ENCODE measurements at regions not wholly inside any gene's neighbourhood (a gene's known extent, or its start where the extent isn't known, plus 50 kb on each side); places are given as distances from the start of the nearest gene placed in this dataset.

GRCh38 chr4:10982305-10982704 lies 297.7 kb upstream of the CLNK start:
- peak; percentile 82 for FAIRE-seq
- no peak overlapping the region for H3K9ac ChIP-seq (replicated peaks in 1 of 4; ENCODE audit: extremely low read depth in 1 of 4, low read depth in 3 of 4, low read length in 3 of 4)
- H4K5ac ChIP-seq (ENCODE audit: insufficient read length, low read depth, low read length): no peak overlapping the region
- no peaks in the 10 kb centered on the region for H3K9me3 ChIP-seq (ENCODE audit: insufficient read depth in 2 of 2, low read depth in 1 of 2, low read length in 1 of 2)
- peak in 1 of 2 experiments; percentile 51 for DNase-seq (ENCODE audit: low read depth in 1 of 2, low spot score in 2 of 2)
- H3K36me3 ChIP-seq (ENCODE audit: control insufficient read depth in 2 of 4, insufficient read depth in 4 of 4, low read length in 3 of 4): no peaks in the 10 kb centered on the region
- no peak overlapping the region for H3K23ac ChIP-seq (ENCODE audit: insufficient read length)
- ChIA-PET CTCF (ENCODE audit: partially characterized antibody) (interaction anchor here (1.6 kb wide), 1 partner anchor 38 kb away, joined by 4 read pairs; no protein-coding TSS in a partner anchor), POLR2A (ENCODE audit: partially characterized antibody) (interaction anchor here (0.7 kb wide), 1 partner anchor 879 kb away, joined by 3 read pairs; no protein-coding TSS in a partner anchor)
- no peak overlapping the region for H3K18ac ChIP-seq (ENCODE audit: extremely low read depth, low read length)
- no peak overlapping the region for H2BK120ac ChIP-seq (replicated peaks; ENCODE audit: low read depth, low read length)
- H3K14ac ChIP-seq (ENCODE audit: insufficient read length): no peak overlapping the region
- H2BK20ac ChIP-seq (ENCODE audit: low read length): no peak overlapping the region
- no peak overlapping the region for H2AFZ ChIP-seq (ENCODE audit: low read length)
- H4K91ac ChIP-seq (replicated peaks; ENCODE audit: insufficient read length, low read length): no peak overlapping the region
- no peaks in the 10 kb centered on the region for H3K79me1 ChIP-seq (ENCODE audit: low read depth, low read length)
- no peaks in the 10 kb centered on the region for H4K20me1 ChIP-seq (replicated peaks in 1 of 2; ENCODE audit: control insufficient read depth in 1 of 2, insufficient read depth in 2 of 2, low read length in 2 of 2)
- H2BK5ac ChIP-seq (ENCODE audit: low read depth, low read length): peak overlapping the region; percentile 76; the same call in 1 of the 2 replicates
- peaks cover 3 to 25% (median 20%) of the 10 kb centered on the region in 4 experiments for H3K27me3 ChIP-seq (replicated peaks in 1 of 4; ENCODE audit: control insufficient read depth in 3 of 4, extremely low read depth in 1 of 4, insufficient read depth in 3 of 4, low read length in 3 of 4)
- H2AK5ac ChIP-seq (ENCODE audit: low read depth, low read length): no peak overlapping the region
- H3K79me2 ChIP-seq (ENCODE audit: control insufficient read depth in 1 of 2, insufficient read depth in 2 of 2, low read length in 2 of 2): no peaks in the 10 kb centered on the region
- H3K4me3 ChIP-seq (ENCODE audit: extremely low read depth in 1 of 4, insufficient read depth in 2 of 4, low read depth in 3 of 4, low read length in 4 of 4): no peak overlapping the region; a peak in 1 of 8 replicates
- H3K4me1 ChIP-seq (replicated peaks in 1 of 4; ENCODE audit: control insufficient read depth in 3 of 4, insufficient read depth in 4 of 4, low read length in 3 of 4): peaks cover 3 to 11% (median 8%) of the 10 kb centered on the region in 4 experiments
- peak overlapping the region; percentile 23 to 70; a peak in 2 of 4 replicates for H3K4me2 ChIP-seq (ENCODE audit: insufficient read depth in 1 of 2, low read depth in 2 of 2, low read length in 2 of 2)
- H3K56ac ChIP-seq (replicated peaks; ENCODE audit: insufficient read length, low read depth, low read length): no peak overlapping the region
- no peak overlapping the region for H3K27ac ChIP-seq (ENCODE audit: low read depth, low read length)
- WGBS, 2 experiments (ENCODE audit: extremely low coverage in 1 of 2, insufficient coverage in 1 of 2, insufficient read length in 1 of 2, insufficient replicate concordance in 2 of 2, low coverage in 1 of 2, low lambda C conversion rate in 2 of 2, missing lambda C conversion rate in 1 of 2): 8% methylated on average over 2 of the region's 2 CpGs; no CpG with 5 or more reads in 1 of the 2 experiments
- H3K4ac ChIP-seq (replicated peaks; ENCODE audit: insufficient read length, low read depth, low read length): no peak overlapping the region
- no peak overlapping the region for H4K8ac ChIP-seq (ENCODE audit: extremely low read depth, insufficient read depth, low read length)
- H2BK12ac ChIP-seq (ENCODE audit: low read depth, low read length): no peak overlapping the region
- no peaks in the 10 kb centered on the region; the same call in 1 of the 2 replicates for H3K23me2 ChIP-seq (ENCODE audit: low read depth, low read length)
- no peak overlapping the region for H2BK15ac ChIP-seq (ENCODE audit: low read length)
- no peak for TF ChIP-seq RAD21 (IDR thresholded peaks at IDR 0.05 in 1 of 2, conservative IDR thresholded peaks at IDR 0.05 in 1 of 2; ENCODE audit: low read depth in 2 of 2, low read length in 2 of 2)
- TF ChIP-seq JUND (IDR thresholded peaks at IDR 0.05; ENCODE audit: low read length): no peak
- TF ChIP-seq, protein P1, sequence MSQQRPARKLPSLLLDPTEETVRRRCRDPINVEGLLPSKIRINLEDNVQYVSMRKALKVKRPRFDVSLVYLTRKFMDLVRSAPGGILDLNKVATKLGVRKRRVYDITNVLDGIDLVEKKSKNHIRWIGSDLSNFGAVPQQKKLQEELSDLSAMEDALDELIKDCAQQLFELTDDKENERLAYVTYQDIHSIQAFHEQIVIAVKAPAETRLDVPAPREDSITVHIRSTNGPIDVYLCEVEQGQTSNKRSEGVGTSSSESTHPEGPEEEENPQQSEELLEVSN (IDR thresholded peaks at IDR 0.05): peak; percentile 58; the same call in 1 of the 2 replicates
- no peak for TF ChIP-seq CBX8 (IDR thresholded peaks at IDR 0.05; ENCODE audit: borderline replicate concordance, low read depth, low read length)
- TF ChIP-seq TAF7 (optimal IDR thresholded peaks at IDR 0.05; ENCODE audit: borderline replicate concordance, low read depth, low read length): no peak
- TF ChIP-seq MAX (IDR thresholded peaks at IDR 0.05): peak; percentile 86
- peak in 1 of 2 experiments; percentile 24; a peak in 1 of 4 replicates for TF ChIP-seq HDAC2 (IDR thresholded peaks at IDR 0.05; ENCODE audit: borderline replicate concordance in 1 of 2, low read depth in 2 of 2, low read length in 2 of 2)
- peak; percentile 51; the same call in 1 of the 2 replicates for TF ChIP-seq TEAD4 (IDR thresholded peaks at IDR 0.05; ENCODE audit: low read depth, low read length)
- TF ChIP-seq, protein P2, sequence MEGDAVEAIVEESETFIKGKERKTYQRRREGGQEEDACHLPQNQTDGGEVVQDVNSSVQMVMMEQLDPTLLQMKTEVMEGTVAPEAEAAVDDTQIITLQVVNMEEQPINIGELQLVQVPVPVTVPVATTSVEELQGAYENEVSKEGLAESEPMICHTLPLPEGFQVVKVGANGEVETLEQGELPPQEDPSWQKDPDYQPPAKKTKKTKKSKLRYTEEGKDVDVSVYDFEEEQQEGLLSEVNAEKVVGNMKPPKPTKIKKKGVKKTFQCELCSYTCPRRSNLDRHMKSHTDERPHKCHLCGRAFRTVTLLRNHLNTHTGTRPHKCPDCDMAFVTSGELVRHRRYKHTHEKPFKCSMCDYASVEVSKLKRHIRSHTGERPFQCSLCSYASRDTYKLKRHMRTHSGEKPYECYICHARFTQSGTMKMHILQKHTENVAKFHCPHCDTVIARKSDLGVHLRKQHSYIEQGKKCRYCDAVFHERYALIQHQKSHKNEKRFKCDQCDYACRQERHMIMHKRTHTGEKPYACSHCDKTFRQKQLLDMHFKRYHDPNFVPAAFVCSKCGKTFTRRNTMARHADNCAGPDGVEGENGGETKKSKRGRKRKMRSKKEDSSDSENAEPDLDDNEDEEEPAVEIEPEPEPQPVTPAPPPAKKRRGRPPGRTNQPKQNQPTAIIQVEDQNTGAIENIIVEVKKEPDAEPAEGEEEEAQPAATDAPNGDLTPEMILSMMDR (IDR thresholded peaks at IDR 0.05; ENCODE audit: control extremely low read depth in 1 of 3, insufficient read depth in 1 of 3, low read depth in 1 of 3, low read length in 3 of 3): no peak

All from H1 (cell line).